ENCODE measurements at regions not wholly inside any gene's neighbourhood (a gene's known extent, or its start where the extent isn't known, plus 50 kb on each side); places are given as distances from the start of the nearest gene placed in this dataset.
A peak's percentile ranks its signal among the peaks of the same experiment; 100 is the strongest.

- H3K4me2 ChIP-seq (ENCODE audit: low read length, poor library complexity, severe bottlenecking), result no peak overlapping the region
- H3K36me3 ChIP-seq (ENCODE audit: control insufficient read depth in 1 of 2, insufficient read depth in 2 of 2, low read depth in 1 of 2, low read length in 2 of 2), result no peaks in the 10 kb centered on the region
- H3K18ac ChIP-seq (ENCODE audit: low read depth in 1 of 2, low read length in 2 of 2), result no peak overlapping the region
- H4K91ac ChIP-seq (ENCODE audit: low read length), result no peak overlapping the region
- no peaks in the 10 kb centered on the region for H3K27me3 ChIP-seq (ENCODE audit: control insufficient read depth in 1 of 2, insufficient read depth in 1 of 2, low read length in 2 of 2)
- H2BK5ac ChIP-seq (ENCODE audit: low read depth, low read length, poor library complexity, severe bottlenecking), result no peak overlapping the region
- H3K79me1 ChIP-seq (replicated peaks; ENCODE audit: low read length, poor library complexity, severe bottlenecking), result no peaks in the 10 kb centered on the region
- no peak overlapping the region for H3K27ac ChIP-seq (ENCODE audit: low read length, poor library complexity, severe bottlenecking)
- H3K4me1 ChIP-seq (ENCODE audit: control insufficient read depth, insufficient read depth, low read depth, low read length), result no peaks in the 10 kb centered on the region
- H2AK5ac ChIP-seq (ENCODE audit: low read length, severe bottlenecking), result no peak overlapping the region
- no peak overlapping the region for H3K4ac ChIP-seq (ENCODE audit: low read depth in 1 of 2, low read length in 2 of 2)
- no peak overlapping the region for H3K14ac ChIP-seq (ENCODE audit: low read length in 2 of 2)
- no peak overlapping the region for H2BK120ac ChIP-seq (ENCODE audit: low read depth, low read length)
- no peak for DNase-seq
- no peak overlapping the region for H3K9ac ChIP-seq (ENCODE audit: low read length)
- no peak overlapping the region for H2AFZ ChIP-seq (ENCODE audit: low read depth, low read length)
- no peak overlapping the region for H3K4me3 ChIP-seq (ENCODE audit: insufficient read depth in 1 of 2, low read depth in 1 of 2, low read length in 2 of 2)
- no peak overlapping the region for H2BK12ac ChIP-seq (ENCODE audit: low read length in 2 of 2)
- H3K23ac ChIP-seq (ENCODE audit: low read length in 2 of 2), result no peak overlapping the region
- no peak overlapping the region for H2BK15ac ChIP-seq (ENCODE audit: low read depth, poor library complexity, severe bottlenecking)
- WGBS, result 89% methylated on average over 6 of the region's 6 CpGs
- H3K9me3 ChIP-seq (ENCODE audit: control insufficient read depth, low read length), result no peaks in the 10 kb centered on the region
- no peak overlapping the region for H4K8ac ChIP-seq (ENCODE audit: low read length)
These were observed 160.5 kb downstream of the C11orf87 start for GRCh38 chr11:109582470-109582869.

DNA sequence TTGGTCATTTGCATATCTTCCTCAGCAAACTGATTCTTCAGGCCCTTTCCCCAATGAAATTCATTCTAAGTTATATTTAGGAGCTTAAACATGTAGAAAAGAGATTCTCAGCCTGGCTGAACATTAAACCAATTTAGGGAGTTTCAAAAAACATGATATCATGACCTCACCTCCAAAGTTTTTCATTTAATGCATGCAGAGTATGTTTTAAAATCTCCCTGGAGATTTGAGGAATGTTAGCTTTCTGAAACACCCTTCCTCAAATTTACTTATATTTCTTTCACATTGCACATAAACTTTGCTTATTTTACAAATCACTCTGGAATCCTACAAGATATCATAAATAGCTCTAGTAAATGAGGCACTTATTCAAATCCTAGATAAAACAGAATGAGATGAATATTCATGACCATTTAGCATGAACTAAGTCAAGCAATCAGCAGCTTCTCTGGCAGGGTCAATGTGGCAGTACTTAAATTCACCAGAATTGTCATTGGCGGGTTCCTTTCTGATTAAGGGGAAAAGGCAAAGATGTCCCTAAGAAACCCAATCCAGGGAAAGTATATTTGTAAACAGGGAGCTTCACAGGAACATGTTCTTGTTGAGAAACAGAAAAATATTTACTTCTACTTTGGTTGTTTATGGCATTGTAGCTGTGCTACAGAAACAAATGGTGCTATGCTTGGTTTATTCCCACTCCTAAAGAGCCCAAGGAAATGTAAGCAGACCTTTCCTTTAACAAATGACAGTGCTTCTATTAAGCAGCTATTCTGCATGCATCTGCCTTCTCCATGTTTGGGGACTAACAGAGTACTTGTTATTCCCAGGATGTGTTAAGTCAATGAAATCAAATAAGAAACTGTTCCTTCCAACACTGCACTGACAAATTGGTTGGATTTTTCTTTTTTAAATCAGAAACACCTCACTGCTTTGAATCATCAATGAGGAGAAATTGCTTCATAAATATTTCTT, 162.3 kb downstream of the C11orf87 start:
- H3K4me3 ChIP-seq (ENCODE audit: insufficient read depth in 1 of 2, low read depth in 1 of 2, low read length in 2 of 2), result no peak overlapping the region
- H3K4me2 ChIP-seq (ENCODE audit: low read length, poor library complexity, severe bottlenecking), result no peak overlapping the region
- H2AK5ac ChIP-seq (ENCODE audit: low read length, severe bottlenecking), result no peak overlapping the region
- 75% methylated on average over 1 of the region's 1 CpG for WGBS
- no peaks in the 10 kb centered on the region for H3K9me3 ChIP-seq (ENCODE audit: control insufficient read depth, low read length)
- no peak overlapping the region for H2AFZ ChIP-seq (ENCODE audit: low read depth, low read length)
- H3K9ac ChIP-seq (ENCODE audit: low read length), result no peak overlapping the region
- H2BK15ac ChIP-seq (ENCODE audit: low read depth, poor library complexity, severe bottlenecking), result no peak overlapping the region
- no peak overlapping the region for H4K8ac ChIP-seq (ENCODE audit: low read length)
- no peaks in the 10 kb centered on the region for H3K27me3 ChIP-seq (ENCODE audit: control insufficient read depth in 1 of 2, insufficient read depth in 1 of 2, low read length in 2 of 2)
- H3K27ac ChIP-seq (ENCODE audit: low read length, poor library complexity, severe bottlenecking), result no peak overlapping the region
- H2BK120ac ChIP-seq (ENCODE audit: low read depth, low read length), result no peak overlapping the region
- no peaks in the 10 kb centered on the region for H3K79me1 ChIP-seq (replicated peaks; ENCODE audit: low read length, poor library complexity, severe bottlenecking)
- H2BK5ac ChIP-seq (ENCODE audit: low read depth, low read length, poor library complexity, severe bottlenecking), result no peak overlapping the region
- no peak overlapping the region for H2BK12ac ChIP-seq (ENCODE audit: low read length in 2 of 2)
- H3K18ac ChIP-seq (ENCODE audit: low read depth in 1 of 2, low read length in 2 of 2), result no peak overlapping the region
- no peak overlapping the region for H3K14ac ChIP-seq (ENCODE audit: low read length in 2 of 2)
- H3K4me1 ChIP-seq (ENCODE audit: control insufficient read depth, insufficient read depth, low read depth, low read length), result no peaks in the 10 kb centered on the region
- H3K23ac ChIP-seq (ENCODE audit: low read length in 2 of 2), result no peak overlapping the region
- no peaks in the 10 kb centered on the region for H3K36me3 ChIP-seq (ENCODE audit: control insufficient read depth in 1 of 2, insufficient read depth in 2 of 2, low read depth in 1 of 2, low read length in 2 of 2)
- peak; percentile 50 for DNase-seq
- no peak overlapping the region for H3K4ac ChIP-seq (ENCODE audit: low read depth in 1 of 2, low read length in 2 of 2)
- no peak overlapping the region for H4K91ac ChIP-seq (ENCODE audit: low read length)

- Histone ChIP-seq H3K9ac (ENCODE audit: low read length) (no peak overlapping the region), H3K23ac (ENCODE audit: low read length in 2 of 2) (no peak overlapping the region), H3K18ac (ENCODE audit: low read depth in 1 of 2, low read length in 2 of 2) (no peak overlapping the region), H2BK5ac (ENCODE audit: low read depth, low read length, poor library complexity, severe bottlenecking) (no peak overlapping the region), H2AFZ (ENCODE audit: low read depth, low read length) (no peak overlapping the region), H3K27me3 (ENCODE audit: control insufficient read depth in 1 of 2, insufficient read depth in 1 of 2, low read length in 2 of 2) (no peaks in the 10 kb centered on the region), H2AK5ac (ENCODE audit: low read length, severe bottlenecking) (no peak overlapping the region), H3K27ac (ENCODE audit: low read length, poor library complexity, severe bottlenecking) (no peak overlapping the region), H3K36me3 (ENCODE audit: control insufficient read depth in 1 of 2, insufficient read depth in 2 of 2, low read depth in 1 of 2, low read length in 2 of 2) (no peaks in the 10 kb centered on the region), H3K4me3 (ENCODE audit: insufficient read depth in 1 of 2, low read depth in 1 of 2, low read length in 2 of 2) (no peak overlapping the region), H2BK15ac (ENCODE audit: low read depth, poor library complexity, severe bottlenecking) (no peak overlapping the region), H3K79me1 (replicated peaks; ENCODE audit: low read length, poor library complexity, severe bottlenecking) (no peaks in the 10 kb centered on the region), H4K8ac (ENCODE audit: low read length) (no peak overlapping the region), H3K4me1 (ENCODE audit: control insufficient read depth, insufficient read depth, low read depth, low read length) (no peaks in the 10 kb centered on the region), H2BK12ac (ENCODE audit: low read length in 2 of 2) (no peak overlapping the region), H3K9me3 (ENCODE audit: control insufficient read depth, low read length) (no peaks in the 10 kb centered on the region), H3K14ac (ENCODE audit: low read length in 2 of 2) (no peak overlapping the region), H3K4me2 (ENCODE audit: low read length, poor library complexity, severe bottlenecking) (no peak overlapping the region), H3K4ac (ENCODE audit: low read depth in 1 of 2, low read length in 2 of 2) (no peak overlapping the region), H2BK120ac (ENCODE audit: low read depth, low read length) (no peak overlapping the region), H4K91ac (ENCODE audit: low read length) (no peak overlapping the region)
- DNase-seq, result no peak
- 86% methylated on average over 2 of the region's 2 CpGs for WGBS
These were observed 164.8 kb downstream of the C11orf87 start for GRCh38 chr11:109586789-109587188.

GRCh38 chr11:109590782-109591181, 168.8 kb downstream of the C11orf87 start:
- Histone ChIP-seq H3K4me2 (ENCODE audit: low read length, poor library complexity, severe bottlenecking) (no peak overlapping the region), H2BK12ac (ENCODE audit: low read length in 2 of 2) (no peak overlapping the region), H3K9ac (ENCODE audit: low read length) (no peak overlapping the region), H4K91ac (ENCODE audit: low read length) (no peak overlapping the region), H3K23ac (ENCODE audit: low read length in 2 of 2) (no peak overlapping the region), H4K8ac (ENCODE audit: low read length) (no peak overlapping the region), H2AFZ (ENCODE audit: low read depth, low read length) (no peak overlapping the region), H3K36me3 (ENCODE audit: control insufficient read depth in 1 of 2, insufficient read depth in 2 of 2, low read depth in 1 of 2, low read length in 2 of 2) (no peaks in the 10 kb centered on the region), H3K27ac (ENCODE audit: low read length, poor library complexity, severe bottlenecking) (no peak overlapping the region), H2AK5ac (ENCODE audit: low read length, severe bottlenecking) (no peak overlapping the region), H3K4me3 (ENCODE audit: insufficient read depth in 1 of 2, low read depth in 1 of 2, low read length in 2 of 2) (no peak overlapping the region), H2BK15ac (ENCODE audit: low read depth, poor library complexity, severe bottlenecking) (no peak overlapping the region), H2BK5ac (ENCODE audit: low read depth, low read length, poor library complexity, severe bottlenecking) (no peak overlapping the region), H2BK120ac (ENCODE audit: low read depth, low read length) (no peak overlapping the region), H3K9me3 (ENCODE audit: control insufficient read depth, low read length) (no peaks in the 10 kb centered on the region), H3K27me3 (ENCODE audit: control insufficient read depth in 1 of 2, insufficient read depth in 1 of 2, low read length in 2 of 2) (no peaks in the 10 kb centered on the region), H3K14ac (ENCODE audit: low read length in 2 of 2) (no peak overlapping the region), H3K4ac (ENCODE audit: low read depth in 1 of 2, low read length in 2 of 2) (no peak overlapping the region), H3K4me1 (ENCODE audit: control insufficient read depth, insufficient read depth, low read depth, low read length) (no peaks in the 10 kb centered on the region), H3K79me1 (replicated peaks; ENCODE audit: low read length, poor library complexity, severe bottlenecking) (no peaks in the 10 kb centered on the region), H3K18ac (ENCODE audit: low read depth in 1 of 2, low read length in 2 of 2) (no peak overlapping the region)
- DNase-seq, result no peak

All from mesenchymal stem cell (in vitro differentiated cells and primary cell).